HUES6 (cell line): ENCODE measurements at regions not wholly inside any gene's neighbourhood (a gene's known extent, or its start where the extent isn't known, plus 50 kb on each side); places are given as distances from the start of the nearest gene placed in this dataset.

Experiments
- H3K27ac ChIP-seq: 2 replicates; pipeline ENCODE4 v1.7.0; 2013; ENCODE audit warnings: low read depth, mild to moderate bottlenecking, low read length, inconsistent platforms
- H3K27me3 ChIP-seq: 2 replicates; pipeline ENCODE4 v1.6.1; 2013; ENCODE audit warnings: low read length; ENCODE audit not compliant: control insufficient read depth, insufficient read depth
- H3K36me3 ChIP-seq: 2 replicates; pipeline ENCODE4 v1.6.1; 2013; ENCODE audit warnings: low read length; ENCODE audit not compliant: control insufficient read depth, insufficient read depth
- H3K4me1 ChIP-seq: 2 replicates; pipeline ENCODE4 v1.6.1; 2013; ENCODE audit warnings: low read length; ENCODE audit not compliant: control insufficient read depth, insufficient read depth
- H3K4me3 ChIP-seq: 2 replicates; pipeline ENCODE4 v1.5.1; 2013; ENCODE audit warnings: low read depth, low read length
- H3K9ac ChIP-seq: one replicate; pipeline ENCODE4 v1.6.1; 2013; ENCODE audit warnings: mild to moderate bottlenecking, low read length
- H3K9me3 ChIP-seq: 2 replicates; pipeline ENCODE4 v1.6.1; 2013; ENCODE audit warnings: low read depth, low read length; ENCODE audit not compliant: control insufficient read depth, insufficient read depth

DNA sequence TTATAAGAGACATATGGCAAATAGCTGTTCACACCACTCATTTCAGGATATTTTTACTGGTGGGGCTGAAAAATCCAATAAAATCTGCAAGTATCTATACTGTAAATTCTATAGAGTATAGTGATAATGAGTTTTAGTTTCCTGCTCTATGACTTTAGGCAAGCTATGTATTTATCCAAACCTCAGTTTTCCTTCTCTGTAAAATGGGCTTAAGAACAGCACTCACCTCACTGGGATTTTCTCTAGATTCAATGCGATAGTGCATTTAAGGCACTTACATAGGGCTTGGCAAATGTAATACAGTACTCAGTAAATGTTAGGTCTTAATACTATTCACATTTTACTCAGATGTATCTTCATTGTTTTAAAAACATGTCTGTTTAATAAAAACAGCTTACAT, 168.7 kb downstream of the ATG4C start:
- Histone ChIP-seq H3K9me3 (no peaks in the 10 kb centered on the region), H3K36me3 (no peaks in the 10 kb centered on the region), H3K4me1 (peaks cover 18% of the 10 kb centered on the region), H3K27ac (no peak overlapping the region), H3K27me3 (no peaks in the 10 kb centered on the region), H3K4me3 (no peak overlapping the region), H3K9ac (no peak overlapping the region)

DNA sequence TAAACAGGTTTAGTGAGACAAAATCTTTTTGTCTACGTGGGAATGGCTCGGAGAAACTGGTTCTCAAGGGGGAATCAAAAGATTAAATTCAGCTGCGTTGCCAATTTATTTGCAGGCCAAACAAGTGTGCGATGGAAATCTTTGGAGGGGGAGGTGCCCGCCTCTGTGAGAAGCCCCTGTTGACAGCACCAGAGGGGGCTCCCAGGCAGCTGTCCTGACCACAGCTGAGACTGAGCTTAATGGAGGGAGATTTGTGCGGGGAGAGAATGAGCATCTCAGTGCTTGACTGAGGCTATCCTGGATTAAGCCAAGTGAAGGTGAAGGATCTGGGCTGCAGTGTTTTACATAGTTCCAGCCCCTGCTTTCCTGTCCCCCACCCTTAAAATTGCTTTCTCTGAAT, 169.7 kb downstream of the ATG4C start:
- Histone ChIP-seq H3K27ac (no peak overlapping the region), H3K36me3 (no peaks in the 10 kb centered on the region), H3K4me1 (peaks cover 18% of the 10 kb centered on the region), H3K4me3 (no peak overlapping the region), H3K27me3 (no peaks in the 10 kb centered on the region), H3K9ac (no peak overlapping the region), H3K9me3 (no peaks in the 10 kb centered on the region)

DNA sequence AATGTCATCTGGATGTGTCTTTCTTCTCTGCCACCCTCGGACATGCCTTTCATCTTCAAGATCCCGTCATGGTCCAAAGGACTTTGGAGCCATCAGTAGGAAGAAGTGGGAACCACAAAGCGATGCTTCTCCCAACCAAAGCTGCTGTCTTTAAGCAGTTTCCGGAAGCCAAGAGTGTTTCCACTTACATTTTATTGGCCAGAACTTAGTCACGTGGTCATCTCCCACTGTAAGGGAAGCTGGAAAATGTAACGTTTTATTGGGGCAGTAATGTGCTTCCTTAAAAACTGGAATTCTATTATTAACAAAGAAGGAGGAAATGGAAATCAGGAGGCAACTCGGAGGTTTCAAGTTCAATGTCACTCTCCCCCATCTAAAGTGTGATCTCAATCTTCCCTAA, 170.8 kb downstream of the ATG4C start:
- H3K27me3 ChIP-seq: no peaks in the 10 kb centered on the region
- H3K9me3 ChIP-seq: no peaks in the 10 kb centered on the region
- H3K4me3 ChIP-seq: no peak overlapping the region
- no peaks in the 10 kb centered on the region for H3K36me3 ChIP-seq
- no peak overlapping the region for H3K27ac ChIP-seq
- H3K4me1 ChIP-seq: peaks cover 18% of the 10 kb centered on the region
- H3K9ac ChIP-seq: no peak overlapping the region

DNA sequence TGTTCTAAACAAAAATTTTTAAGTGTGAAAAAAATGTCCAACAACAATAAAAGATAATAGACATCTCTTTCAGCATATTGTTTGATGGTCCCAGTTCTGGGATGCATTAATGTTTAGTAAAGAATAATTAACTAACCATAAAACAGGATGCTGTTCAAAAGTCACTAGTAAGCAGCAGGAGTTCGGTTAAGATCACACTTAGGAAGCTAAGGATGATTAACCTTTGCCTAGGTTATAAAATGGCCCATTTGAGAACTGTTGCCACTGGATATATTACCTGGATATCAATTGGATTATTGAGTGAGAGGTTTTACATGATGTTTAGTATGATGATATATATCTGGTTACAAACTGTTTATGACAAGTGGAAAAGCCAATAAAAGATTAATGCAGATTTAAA, 171.7 kb downstream of the ATG4C start:
- Histone ChIP-seq H3K9ac (no peak overlapping the region), H3K9me3 (no peaks in the 10 kb centered on the region), H3K27ac (no peak overlapping the region), H3K27me3 (no peaks in the 10 kb centered on the region), H3K4me1 (peaks cover 18% of the 10 kb centered on the region), H3K4me3 (no peak overlapping the region), H3K36me3 (no peaks in the 10 kb centered on the region)

DNA sequence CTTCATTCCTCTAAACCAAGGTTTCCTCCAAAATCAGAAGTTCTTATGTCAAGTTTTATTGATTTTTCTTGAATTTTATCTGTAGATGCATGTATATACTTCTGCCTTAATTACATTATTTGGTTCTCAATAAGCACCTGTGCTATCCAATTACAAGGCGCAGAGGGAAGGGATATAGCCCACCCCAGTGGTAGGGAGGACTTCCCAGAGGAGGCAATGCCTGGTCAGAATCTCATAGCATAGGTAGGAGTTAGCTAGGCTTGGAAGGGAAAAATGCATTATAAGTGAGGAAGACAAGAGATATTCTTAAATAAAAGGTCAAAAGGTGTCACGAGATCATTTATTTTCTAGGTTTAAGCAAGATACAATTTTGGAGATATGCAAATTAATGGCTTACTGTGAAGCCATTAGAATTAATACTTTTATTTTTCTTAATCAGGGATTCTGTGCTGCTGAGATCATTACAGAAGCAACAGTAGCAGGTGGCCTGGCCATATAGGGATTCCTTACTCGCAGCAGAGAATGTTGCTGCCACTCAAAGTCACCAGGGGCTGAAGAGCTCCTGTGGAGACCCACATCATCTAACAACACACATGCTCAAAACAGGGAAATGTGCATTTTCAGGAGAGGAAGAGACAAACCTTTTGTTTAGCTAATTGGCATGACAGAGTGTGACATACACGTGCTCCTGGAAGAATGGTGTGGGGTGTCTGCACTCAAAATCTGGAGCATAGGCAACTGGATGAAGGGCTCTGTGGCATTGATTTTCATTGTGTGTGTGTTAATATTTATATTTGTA, 178.3 kb downstream of the ATG4C start:
- H3K36me3 ChIP-seq: no peaks in the 10 kb centered on the region
- H3K27me3 ChIP-seq: no peaks in the 10 kb centered on the region
- no peaks in the 10 kb centered on the region for H3K9me3 ChIP-seq
- no peak overlapping the region for H3K27ac ChIP-seq
- no peak overlapping the region for H3K9ac ChIP-seq
- H3K4me3 ChIP-seq: no peak overlapping the region
- peaks cover 10% of the 10 kb centered on the region for H3K4me1 ChIP-seq

DNA sequence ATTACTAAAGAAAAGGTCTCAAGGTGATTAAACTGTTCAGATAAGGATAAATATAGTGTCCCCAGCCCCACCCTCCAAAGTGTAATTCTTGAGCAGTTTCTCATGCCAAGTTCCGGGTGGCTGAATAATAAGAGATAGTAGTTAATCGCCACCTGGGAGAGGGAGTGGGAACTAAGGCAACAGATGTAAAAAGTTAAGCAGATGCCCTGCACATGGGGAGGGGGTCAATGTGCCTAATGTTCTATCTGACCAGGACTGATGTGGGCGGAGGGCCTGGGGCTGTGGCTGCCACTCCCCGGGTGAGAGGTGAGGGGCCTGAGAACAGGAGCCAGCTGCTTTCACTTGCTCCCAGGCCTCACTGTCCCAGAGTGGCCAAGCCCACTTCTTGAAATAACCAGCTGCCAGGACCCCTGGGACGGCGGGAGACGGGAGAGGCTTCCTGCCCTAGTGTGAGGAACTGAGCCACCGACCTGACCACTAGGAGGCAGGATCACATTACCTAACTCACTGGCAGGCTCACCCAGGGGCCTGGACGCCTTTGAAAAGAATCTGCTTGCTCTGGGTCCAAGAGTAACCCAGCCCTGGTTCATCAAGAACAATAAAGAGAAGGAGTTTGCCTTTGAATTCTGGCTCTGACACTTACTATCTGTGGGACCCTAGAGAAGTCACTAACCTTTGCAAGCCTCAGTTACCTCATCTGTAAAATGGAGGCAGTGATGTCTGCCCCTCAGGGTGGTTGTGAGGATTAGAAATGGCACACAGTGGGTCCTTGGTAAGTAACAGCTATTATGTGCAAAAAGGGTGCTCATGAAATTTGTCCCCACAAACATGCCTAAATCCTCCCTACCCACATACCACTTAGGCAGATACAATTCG, 179.2 kb downstream of the ATG4C start:
- H3K9ac ChIP-seq: no peak overlapping the region
- H3K4me3 ChIP-seq: no peak overlapping the region

DNA sequence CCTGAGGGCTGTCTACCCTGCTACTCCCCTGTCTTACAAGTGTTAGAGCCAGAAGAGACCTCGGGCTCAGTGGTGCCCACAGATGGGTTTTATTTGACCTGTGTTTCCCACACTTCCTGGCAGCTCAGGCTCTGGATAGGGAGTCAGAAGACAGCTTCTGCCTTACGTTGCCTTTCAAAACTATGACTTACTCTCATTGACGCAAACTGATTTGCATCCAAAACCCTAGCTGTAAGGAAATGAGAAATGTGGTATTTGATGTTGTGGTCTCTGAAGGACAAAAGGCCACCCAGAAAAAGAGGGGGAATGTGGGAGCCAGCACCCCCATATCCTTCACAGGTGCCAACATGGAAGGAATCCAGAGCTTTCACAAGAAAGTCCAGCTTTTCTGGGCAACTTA, 180.2 kb downstream of the ATG4C start:
- Histone ChIP-seq H3K9ac (no peak overlapping the region), H3K27me3 (no peaks in the 10 kb centered on the region), H3K9me3 (no peaks in the 10 kb centered on the region), H3K4me1 (peaks cover 10% of the 10 kb centered on the region), H3K36me3 (no peaks in the 10 kb centered on the region), H3K27ac (no peak overlapping the region), H3K4me3 (no peak overlapping the region)

More for the DNA sequence above, 179.2 kb downstream of the ATG4C start:
- H3K27me3 ChIP-seq: no peaks in the 10 kb centered on the region
- no peak overlapping the region for H3K27ac ChIP-seq
- peaks cover 10% of the 10 kb centered on the region for H3K4me1 ChIP-seq
- H3K36me3 ChIP-seq: no peaks in the 10 kb centered on the region
- H3K9me3 ChIP-seq: no peaks in the 10 kb centered on the region

DNA sequence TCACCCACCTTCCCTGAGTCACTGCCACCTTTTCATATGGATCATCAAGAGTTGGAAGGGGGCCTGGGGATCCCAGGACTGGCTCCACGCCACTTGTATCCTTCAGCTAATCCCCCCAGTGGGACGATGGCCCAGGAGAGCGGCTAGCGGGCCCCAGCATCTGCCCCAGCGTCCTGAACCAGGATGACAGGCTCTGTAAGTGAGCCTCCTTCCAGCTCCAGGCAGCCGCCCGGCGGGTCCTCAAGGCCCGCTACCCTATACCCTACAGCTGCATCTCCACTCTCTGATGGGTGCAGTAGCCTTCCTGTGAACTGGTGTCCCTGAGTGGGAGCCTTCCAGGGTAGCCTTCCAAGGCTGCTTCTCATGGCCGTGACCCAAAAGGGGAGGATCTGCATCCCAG, 183.1 kb downstream of the ATG4C start:
- Histone ChIP-seq H3K9me3 (no peaks in the 10 kb centered on the region), H3K4me3 (no peak overlapping the region), H3K4me1 (peaks cover 9% of the 10 kb centered on the region), H3K27ac (no peak overlapping the region), H3K36me3 (no peaks in the 10 kb centered on the region), H3K9ac (no peak overlapping the region), H3K27me3 (no peaks in the 10 kb centered on the region)

DNA sequence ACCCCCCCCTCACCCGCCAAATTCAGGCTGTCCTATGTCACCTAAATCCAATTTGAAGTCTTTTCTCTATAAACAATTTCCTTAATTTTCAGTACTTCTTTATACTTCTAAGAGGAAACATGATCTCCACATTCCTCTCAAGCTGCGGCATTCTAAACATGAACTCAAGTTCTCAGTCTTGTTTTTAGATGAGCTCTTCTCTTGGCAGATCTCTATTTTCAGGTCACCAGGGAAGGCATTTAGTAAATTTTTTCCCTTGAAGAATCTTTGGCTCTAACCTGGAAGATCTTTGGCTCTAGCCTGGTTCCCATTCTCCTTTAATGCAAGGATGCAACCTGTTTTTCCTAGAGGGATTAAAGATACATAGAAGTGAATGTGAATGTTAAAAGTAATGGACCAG, 193.4 kb downstream of the ATG4C start:
- Histone ChIP-seq H3K27me3 (no peaks in the 10 kb centered on the region), H3K4me1 (peaks cover 15% of the 10 kb centered on the region), H3K4me3 (no peak overlapping the region), H3K9ac (no peak overlapping the region), H3K9me3 (no peaks in the 10 kb centered on the region), H3K36me3 (no peaks in the 10 kb centered on the region), H3K27ac (no peak overlapping the region)

DNA sequence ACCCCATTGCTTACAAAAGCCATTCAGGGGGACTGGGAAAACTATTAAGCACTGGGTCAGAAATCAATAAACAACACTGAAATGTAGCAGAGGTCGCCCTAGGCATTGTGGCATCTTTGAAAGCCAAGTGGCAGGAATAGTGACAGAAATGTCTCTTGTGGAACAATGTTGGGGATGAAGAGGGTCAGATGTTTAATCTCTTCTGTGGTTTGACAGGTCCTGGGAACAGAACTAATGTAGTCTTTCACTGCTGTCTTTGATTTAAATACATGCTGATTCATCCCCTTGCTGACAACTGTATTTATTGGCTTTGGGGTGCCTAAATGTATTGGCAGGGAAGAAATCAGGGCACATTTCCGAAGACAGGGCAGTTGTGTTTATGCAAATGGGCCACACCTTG, 194.8 kb downstream of the ATG4C start:
- no peak overlapping the region for H3K27ac ChIP-seq
- H3K4me1 ChIP-seq: peaks cover 15% of the 10 kb centered on the region
- H3K4me3 ChIP-seq: no peak overlapping the region
- H3K9me3 ChIP-seq: no peaks in the 10 kb centered on the region
- no peaks in the 10 kb centered on the region for H3K36me3 ChIP-seq
- no peak overlapping the region for H3K9ac ChIP-seq
- H3K27me3 ChIP-seq: no peaks in the 10 kb centered on the region

DNA sequence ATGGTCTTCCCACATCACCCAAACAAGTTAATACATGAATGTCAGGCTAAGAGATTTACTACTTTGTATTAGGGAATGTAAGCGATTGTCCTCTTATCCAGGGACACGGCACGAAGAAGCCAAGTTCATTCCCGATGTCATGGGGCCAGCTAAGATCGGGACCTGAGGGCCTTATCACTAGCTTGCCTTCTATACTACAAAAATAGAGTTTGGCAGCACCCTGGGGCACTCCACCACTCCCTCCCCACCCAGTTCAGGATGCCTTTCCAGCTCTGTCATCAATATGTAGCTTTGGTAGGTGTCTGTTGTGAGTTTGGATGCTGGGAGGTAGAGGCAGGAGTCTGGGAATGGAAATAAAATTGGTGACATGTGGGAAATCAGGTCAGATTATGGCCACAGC, 197.5 kb downstream of the ATG4C start:
- no peak overlapping the region for H3K27ac ChIP-seq
- H3K9ac ChIP-seq: no peak overlapping the region
- no peaks in the 10 kb centered on the region for H3K27me3 ChIP-seq
- H3K4me3 ChIP-seq: no peak overlapping the region
- no peaks in the 10 kb centered on the region for H3K9me3 ChIP-seq
- H3K4me1 ChIP-seq: peaks cover 7% of the 10 kb centered on the region
- no peaks in the 10 kb centered on the region for H3K36me3 ChIP-seq
